ENCODE measurements at regions not wholly inside any gene's neighbourhood (a gene's known extent, or its start where the extent isn't known, plus 50 kb on each side); places are given as distances from the start of the nearest gene placed in this dataset.

- TF ChIP-seq, protein P1, sequence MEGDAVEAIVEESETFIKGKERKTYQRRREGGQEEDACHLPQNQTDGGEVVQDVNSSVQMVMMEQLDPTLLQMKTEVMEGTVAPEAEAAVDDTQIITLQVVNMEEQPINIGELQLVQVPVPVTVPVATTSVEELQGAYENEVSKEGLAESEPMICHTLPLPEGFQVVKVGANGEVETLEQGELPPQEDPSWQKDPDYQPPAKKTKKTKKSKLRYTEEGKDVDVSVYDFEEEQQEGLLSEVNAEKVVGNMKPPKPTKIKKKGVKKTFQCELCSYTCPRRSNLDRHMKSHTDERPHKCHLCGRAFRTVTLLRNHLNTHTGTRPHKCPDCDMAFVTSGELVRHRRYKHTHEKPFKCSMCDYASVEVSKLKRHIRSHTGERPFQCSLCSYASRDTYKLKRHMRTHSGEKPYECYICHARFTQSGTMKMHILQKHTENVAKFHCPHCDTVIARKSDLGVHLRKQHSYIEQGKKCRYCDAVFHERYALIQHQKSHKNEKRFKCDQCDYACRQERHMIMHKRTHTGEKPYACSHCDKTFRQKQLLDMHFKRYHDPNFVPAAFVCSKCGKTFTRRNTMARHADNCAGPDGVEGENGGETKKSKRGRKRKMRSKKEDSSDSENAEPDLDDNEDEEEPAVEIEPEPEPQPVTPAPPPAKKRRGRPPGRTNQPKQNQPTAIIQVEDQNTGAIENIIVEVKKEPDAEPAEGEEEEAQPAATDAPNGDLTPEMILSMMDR (IDR thresholded peaks at IDR 0.05): no peak
- no peak for TF ChIP-seq ZFX (IDR thresholded peaks at IDR 0.05; ENCODE audit: borderline replicate concordance)
Observed at GRCh38 chr5:28400076-28400475, 1361.7 kb upstream of the CDH9 start.
